Skin epidermis (tissue), 12 donors: ENCODE measurements at regions not wholly inside any gene's neighbourhood (a gene's known extent, or its start where the extent isn't known, plus 50 kb on each side); places are given as distances from the start of the nearest gene placed in this dataset.
"Not testable (repeated sequence)": the region's sequence is repeated elsewhere in the genome, so short reads cannot be mapped to it uniquely, and the experiment has no call there.

Source experiments
- H3K27ac ChIP-seq, 21 experiments: fragments of 200-600 bp; sonication (generic) in 11 of 21; one replicate each; pipeline ENCODE4 v1.5.0; 2020; ENCODE audit warnings: mild to moderate bottlenecking in 3 of 21, inconsistent platforms in 2 of 21, moderate library complexity in 2 of 21
- H3K4me3 ChIP-seq, 7 experiments: fragments of 200-600 bp; sonication (generic) in 2 of 7; one replicate each; pipeline ENCODE4 v1.5.0; 2020; ENCODE audit warnings: inconsistent platforms in 2 of 7, mild to moderate bottlenecking in 2 of 7, moderate library complexity in 1 of 7

DNA sequence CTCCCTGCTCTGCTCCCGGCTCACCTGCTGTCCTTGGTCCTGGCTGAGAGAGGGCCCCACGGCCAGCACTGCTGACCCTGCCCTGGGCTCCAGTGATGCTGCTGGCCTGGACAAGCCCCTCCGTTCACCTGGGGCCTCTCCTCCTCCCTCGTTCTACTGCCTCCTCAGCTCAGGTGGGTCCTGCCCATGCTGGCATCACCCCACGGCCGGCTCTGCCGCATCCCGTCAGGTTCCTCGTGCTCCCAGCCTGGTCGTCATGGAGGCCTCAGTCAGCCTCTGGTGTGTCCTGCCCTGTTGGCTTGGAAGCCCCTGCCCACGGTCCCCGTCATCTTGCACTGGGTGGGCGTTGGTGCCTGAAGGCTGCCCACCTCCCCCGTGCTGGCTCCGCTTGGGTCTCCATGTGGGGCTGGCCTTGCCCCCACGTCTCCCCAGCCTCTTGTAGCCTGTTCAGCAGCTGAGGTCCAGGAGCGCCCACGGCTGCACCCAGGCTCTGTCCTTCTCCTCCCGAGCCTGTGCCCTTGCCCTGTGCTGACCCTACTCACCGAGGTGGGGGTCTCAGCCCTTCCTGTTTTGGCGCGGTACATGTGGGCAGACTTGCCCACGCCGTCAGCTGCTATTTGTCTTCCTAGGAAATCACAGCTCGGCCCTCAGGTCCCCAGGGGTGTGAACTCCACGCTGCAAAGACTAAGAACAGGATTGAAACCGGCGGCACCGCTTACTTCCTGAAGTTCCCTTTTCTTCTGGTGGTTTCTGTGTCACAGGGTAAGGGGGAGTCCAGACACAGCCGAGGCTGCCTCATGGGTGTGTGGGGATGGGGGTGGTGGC is 121.6 kb downstream of the TMEM121 start:
- Histone ChIP-seq H3K4me3 (no peak overlapping the region), H3K27ac (peak overlapping the region in 2 of 21 experiments; percentile 51 to 72)

- not testable (repeated sequence) for H3K4me3 ChIP-seq
Observed at GRCh38 chr14:105648609-105649535, 122.5 kb downstream of the TMEM121 start.

DNA sequence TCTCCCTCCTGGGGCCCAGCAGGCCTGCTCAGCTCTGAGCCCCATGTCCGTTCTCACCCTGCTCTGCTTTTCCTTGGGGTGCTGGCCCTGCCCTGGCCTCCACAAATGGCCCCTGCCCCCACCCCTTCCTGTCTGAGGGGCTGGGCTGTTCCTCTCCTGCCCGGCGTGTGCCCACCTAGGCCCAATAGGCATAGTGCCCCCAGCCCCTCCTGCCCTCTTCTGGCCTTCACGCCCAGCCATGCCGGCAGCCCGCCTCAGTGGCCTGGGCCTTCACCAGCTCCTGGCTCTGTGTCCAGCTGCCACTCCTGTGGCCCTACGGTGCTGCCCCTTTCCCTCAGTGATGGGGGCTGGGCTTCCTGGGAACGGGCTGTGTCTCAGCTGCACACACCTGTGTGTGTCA is 125.9 kb downstream of the TMEM121 start:
- H3K27ac ChIP-seq, H3K4me3 ChIP-seq: not testable (repeated sequence)

More at GRCh38 chr14:105648609-105649535, 122.5 kb downstream of the TMEM121 start:
- peak overlapping the region in 2 of 21 experiments; percentile 0 to 16 for H3K27ac ChIP-seq

DNA sequence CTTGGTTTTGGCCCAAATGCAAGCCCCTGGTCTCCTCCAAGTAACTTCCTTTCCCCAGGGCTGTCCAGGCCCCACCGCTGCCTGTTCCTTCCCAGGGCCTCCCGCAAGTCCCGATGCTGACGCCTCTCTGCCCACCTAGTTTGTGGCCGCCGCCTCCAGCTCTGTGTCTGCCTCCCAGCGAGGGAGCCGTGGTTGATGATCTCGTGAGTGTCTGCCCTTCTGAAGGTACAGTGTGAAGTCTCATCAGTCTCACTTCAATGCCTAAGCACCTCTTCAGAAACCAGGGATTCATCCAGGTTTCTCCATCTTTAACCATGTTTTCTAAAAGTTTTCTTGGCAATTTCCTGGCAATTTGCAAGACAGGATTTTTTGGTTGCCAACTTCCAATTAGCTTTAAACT is 127.5 kb downstream of the TMEM121 start:
- H3K27ac ChIP-seq, H3K4me3 ChIP-seq: not testable (repeated sequence)

DNA sequence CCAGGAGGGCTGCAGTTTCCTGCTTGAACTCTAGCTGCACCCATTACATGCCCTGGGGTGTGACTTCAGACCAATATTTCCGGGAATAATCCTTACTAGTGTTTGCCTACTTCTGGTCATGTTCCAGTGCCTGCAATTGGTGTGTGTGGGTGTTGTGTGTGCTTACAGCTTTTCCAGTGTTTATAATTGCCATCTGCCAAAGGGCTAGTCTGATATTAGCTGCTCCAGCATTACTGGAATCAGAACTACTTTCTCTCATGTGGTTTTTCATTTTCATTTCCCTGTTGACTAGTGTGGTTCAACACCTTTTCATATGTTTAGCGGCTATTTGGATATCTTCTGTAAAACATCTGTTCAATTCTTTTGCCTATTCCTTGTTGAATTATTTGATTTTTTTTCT is 132.9 kb downstream of the TMEM121 start:
- not testable (repeated sequence) for H3K4me3 ChIP-seq, H3K27ac ChIP-seq

GRCh38 chr14:105659935-105660527 is 133.6 kb downstream of the TMEM121 start:
- no peak overlapping the region for H3K4me3 ChIP-seq
- no peak overlapping the region for H3K27ac ChIP-seq

DNA sequence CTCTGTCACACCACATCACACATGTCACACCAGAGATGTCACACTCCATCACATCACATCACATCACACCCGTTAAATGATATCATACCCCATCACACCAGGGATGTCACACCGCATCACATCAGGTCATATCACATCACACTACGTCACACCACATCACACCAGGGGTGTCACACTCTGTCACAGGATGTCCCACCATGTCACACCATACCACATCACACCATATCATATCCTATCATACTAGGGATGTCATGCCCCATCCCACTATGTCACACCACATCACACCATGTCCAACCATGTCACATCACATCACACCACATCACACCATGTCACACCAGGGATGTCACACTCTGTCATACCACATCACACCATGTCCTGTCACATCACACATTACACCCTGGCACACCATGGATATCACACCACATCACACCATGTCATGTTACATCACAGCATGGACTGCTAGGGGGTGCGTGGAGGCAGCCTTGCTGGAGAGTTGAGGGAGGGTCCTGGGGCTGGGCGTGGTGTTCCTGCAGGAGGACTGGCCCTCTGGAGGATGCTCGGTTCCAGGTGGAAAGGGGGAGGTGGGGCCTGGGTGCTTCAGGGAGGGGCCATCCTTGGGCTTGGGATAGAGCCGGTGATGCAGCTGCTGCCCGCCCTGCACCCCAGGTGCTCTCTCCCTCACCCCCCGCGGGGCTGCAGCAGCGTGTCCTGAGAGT is 134.6 kb downstream of the TMEM121 start:
- H3K27ac ChIP-seq, result no peak overlapping the region
- H3K4me3 ChIP-seq, result no peak overlapping the region

- not testable (repeated sequence) for H3K4me3 ChIP-seq, H3K27ac ChIP-seq
Observed at GRCh38 chr14:105662043-105662442, 135.7 kb downstream of the TMEM121 start.

DNA sequence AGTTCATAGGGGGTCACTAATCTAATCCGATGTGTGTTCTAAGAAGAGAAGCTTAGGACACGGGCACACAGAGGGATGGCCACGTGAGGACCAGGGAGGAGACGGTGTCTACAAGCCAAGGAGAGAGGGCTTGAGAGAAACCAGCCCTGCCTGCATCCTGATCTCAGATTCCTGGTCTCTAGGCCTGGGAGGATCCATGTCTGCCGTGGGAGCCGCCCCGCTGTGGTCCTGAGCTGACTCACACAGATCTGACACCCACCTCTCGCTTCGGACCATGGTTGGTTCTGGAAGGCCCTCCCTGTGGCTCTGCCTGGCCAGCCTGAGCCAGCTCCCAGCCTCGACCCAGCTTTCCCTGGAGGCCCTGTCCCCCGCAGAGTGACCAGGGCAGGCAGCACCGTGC is 136.2 kb downstream of the TMEM121 start:
- H3K4me3 ChIP-seq, H3K27ac ChIP-seq: not testable (repeated sequence)

GRCh38 chr14:105663323-105663722 is 136.9 kb downstream of the TMEM121 start:
- not testable (repeated sequence) for H3K27ac ChIP-seq, H3K4me3 ChIP-seq

DNA sequence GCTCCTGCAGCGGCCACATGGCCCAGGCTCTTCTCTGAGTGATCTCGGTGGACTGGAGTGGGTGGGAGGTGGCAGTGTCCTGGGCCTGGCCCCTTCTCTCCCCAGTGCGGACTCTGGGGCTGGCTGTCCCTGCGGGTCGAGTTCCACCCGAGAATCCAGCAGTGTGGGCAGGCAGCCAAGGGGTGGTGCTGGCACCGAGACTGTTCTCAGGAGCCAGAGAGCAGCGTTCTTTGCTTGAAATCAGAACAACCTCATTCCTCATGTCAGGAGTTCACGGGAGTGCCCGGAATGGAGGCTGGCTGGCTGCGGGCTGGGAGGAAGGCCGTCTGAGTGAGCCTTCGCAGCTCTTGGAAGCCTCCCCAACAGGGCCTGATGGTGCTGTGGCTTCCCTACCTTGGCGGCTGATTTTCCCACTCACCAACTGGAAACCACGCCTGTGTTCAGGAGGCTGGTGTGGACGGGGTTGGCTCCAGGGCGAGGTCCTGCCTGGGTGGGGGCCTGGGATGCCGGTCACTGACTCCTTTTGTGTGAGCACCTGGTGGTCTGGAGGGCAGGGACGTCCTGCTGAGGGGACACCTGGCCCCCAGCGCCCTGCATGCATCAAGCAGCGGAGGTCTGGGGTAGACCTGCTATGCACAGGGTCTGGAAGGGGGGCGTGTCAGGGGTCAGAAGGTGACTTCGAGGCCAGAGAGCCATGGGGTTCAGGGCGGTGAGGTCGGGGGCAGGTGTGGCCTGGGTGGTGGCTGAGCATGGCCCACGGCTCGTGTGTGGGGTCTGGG is 137.6 kb downstream of the TMEM121 start:
- not testable (repeated sequence) for H3K4me3 ChIP-seq, H3K27ac ChIP-seq

DNA sequence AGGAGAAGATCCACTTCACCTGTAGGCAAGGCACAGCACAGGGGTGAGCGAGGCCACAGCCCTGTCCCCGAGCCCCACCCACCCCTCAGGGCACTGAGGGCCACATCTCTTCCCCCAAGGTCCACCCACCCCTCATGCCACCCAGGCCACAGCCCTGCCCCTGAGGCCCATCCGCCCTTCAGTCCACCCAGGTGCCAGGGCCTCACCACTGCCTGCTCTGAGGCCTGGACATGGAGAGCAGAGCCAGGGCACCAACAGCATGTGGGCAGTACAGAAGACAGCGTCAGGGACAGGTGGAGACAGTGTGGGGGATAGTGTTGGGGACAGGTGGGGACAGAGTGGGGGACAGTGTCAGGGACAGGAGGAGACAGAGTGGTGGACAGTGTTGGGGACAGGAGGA is 138.3 kb downstream of the TMEM121 start:
- H3K27ac ChIP-seq, result no peak overlapping the region

GRCh38 chr14:105665247-105665950 is 139.0 kb downstream of the TMEM121 start:
- Histone ChIP-seq H3K27ac (no peak overlapping the region), H3K4me3 (no peak overlapping the region)

More for the DNA sequence above, 138.3 kb downstream of the TMEM121 start:
- no peak overlapping the region for H3K4me3 ChIP-seq

DNA sequence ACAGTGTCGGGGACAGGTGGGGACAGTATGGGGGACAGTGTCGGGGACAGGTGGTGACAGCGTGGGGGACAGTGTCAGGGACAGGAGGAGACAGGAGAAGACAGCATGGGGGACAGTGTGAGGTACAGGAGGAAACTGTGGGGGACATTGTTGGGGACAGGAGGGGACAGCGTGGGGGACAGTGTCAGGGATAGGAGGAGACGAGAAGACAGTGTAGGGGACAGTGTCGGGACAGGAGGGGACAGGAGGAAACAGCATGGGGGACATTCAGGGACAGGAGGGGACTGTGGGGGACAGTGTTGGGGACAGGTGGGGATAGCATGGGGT is 139.5 kb downstream of the TMEM121 start:
- H3K4me3 ChIP-seq, result no peak overlapping the region
- H3K27ac ChIP-seq, result no peak overlapping the region

GRCh38 chr14:105666420-105666819 is 140.0 kb downstream of the TMEM121 start:
- Histone ChIP-seq H3K27ac (no peak overlapping the region), H3K4me3 (no peak overlapping the region)

DNA sequence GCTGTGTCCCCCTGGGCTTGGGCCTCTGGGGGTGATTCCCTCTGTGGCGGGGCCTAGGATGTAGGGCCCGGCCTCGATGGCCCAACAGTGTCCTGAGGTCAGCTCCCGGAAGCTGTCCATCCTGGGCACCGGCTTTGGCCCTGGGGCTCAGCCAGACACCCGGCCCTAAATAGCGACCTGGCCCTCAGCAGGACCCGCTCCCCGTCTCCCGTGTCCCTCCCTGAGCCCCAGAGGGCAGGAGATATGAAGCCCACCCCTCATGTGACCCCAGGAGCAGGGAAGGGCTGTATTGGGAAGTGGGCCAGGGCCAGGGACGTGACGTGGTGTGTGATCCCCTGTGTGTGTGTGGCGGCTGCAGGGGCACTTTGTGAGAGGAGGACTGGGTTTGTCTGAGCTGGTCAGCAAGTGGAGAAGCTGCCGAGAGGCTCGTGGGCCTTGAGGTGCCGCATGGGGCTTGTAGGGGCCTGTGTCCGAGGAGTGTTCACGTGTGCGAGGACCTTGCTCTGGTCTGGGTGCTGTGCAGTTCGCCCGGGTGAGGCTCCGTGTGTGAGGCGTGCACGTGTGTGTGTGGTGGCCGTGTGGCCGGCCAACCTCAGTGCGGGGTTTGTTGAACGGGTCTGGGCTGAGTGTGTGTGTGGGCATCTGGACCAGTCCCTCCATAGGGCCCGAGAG is 140.7 kb downstream of the TMEM121 start:
- H3K27ac ChIP-seq, H3K4me3 ChIP-seq: not testable (repeated sequence)

DNA sequence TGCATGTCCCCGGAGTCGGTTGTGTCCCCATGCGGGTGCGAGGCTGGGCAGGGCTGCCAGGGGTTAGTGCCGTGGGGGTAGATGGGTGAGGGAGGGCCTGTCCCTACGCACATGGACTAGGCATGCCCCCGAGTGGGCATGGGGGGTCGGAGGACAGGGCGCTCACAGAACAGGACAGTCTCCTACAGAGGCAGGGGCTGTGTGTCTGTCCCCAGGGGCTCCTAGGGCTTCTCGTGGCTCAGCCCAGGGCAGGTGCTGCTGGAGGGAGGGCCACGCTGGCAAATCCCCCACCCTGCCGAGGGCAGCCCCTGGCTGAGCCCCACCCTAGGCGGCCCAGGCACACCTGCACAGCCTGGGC is 141.3 kb downstream of the TMEM121 start:
- H3K27ac ChIP-seq, H3K4me3 ChIP-seq: not testable (repeated sequence)

DNA sequence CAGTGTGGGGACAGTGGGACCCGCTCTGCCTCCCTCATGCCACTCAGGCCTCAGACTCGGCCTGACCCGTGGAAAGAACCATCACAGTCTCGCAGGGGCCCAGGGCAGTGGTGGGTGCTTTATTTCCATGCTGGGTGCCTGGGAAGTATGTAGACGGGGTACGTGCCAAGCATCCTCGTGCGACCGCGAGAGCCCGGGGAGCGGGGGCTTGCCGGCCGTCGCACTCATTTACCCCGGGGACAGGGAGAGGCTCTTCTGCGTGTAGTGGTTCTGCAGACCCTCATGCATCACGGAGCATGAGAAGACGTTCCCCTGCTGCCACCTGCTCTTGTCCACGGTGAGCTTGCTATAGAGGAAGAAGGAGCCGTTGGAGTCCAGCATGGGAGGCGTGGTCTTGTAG is 141.6 kb downstream of the TMEM121 start:
- not testable (repeated sequence) for H3K4me3 ChIP-seq, H3K27ac ChIP-seq
